Activated CD8-positive, alpha-beta T cell treated with anti-CD3 and anti-CD28 coated beads for 36 hours (primary cell): ENCODE measurements at regions not wholly inside any gene's neighbourhood (a gene's known extent, or its start where the extent isn't known, plus 50 kb on each side); places are given as distances from the start of the nearest gene placed in this dataset.

ENCODE experiments used
- ATAC-seq: fragments of 200-7000 bp; cut with Tn5 transposase; one replicate; pipeline ENCODE4 v1.10.0; 2021; ENCODE audit warnings: mild to moderate bottlenecking, moderate library complexity
- CTCF ChIA-PET: fragments of 350-600 bp; sonication (Branson Sonifier 250); formaldehyde crosslinking; loops from one replicate; lab custom pipeline; 2021; ENCODE audit warnings: antibody characterized with exemption; lab: Charles Lee
- POLR2A ChIA-PET: fragments of 350-600 bp; sonication (Branson Sonifier 250); formaldehyde crosslinking; loops from one replicate; lab custom pipeline; 2021; ENCODE audit warnings: antibody characterized with exemption; lab: Charles Lee
- DNase-seq: peaks from one replicate; pipeline ENCODE4 v3.0.0-alpha.2; 2020
- H3K27ac Mint-ChIP-seq: one replicate; pipeline ENCODE4 v1.8.0; 2021; ENCODE audit warnings: mild to moderate bottlenecking, mixed read lengths
- H3K27me3 Mint-ChIP-seq: one replicate; pipeline ENCODE4 v1.8.0; 2021; ENCODE audit warnings: mixed read lengths
- H3K36me3 Mint-ChIP-seq: one replicate; pipeline ENCODE4 v1.8.0; 2021; ENCODE audit warnings: low read depth, mixed read lengths
- H3K4me1 Mint-ChIP-seq: one replicate; pipeline ENCODE4 v1.8.0; 2021; ENCODE audit warnings: low read depth, mixed read lengths
- H3K4me3 Mint-ChIP-seq: one replicate; pipeline ENCODE4 v1.8.0; 2021; ENCODE audit warnings: mild to moderate bottlenecking, moderate library complexity, mixed read lengths
- H3K9me3 Mint-ChIP-seq: one replicate; pipeline ENCODE4 v1.8.0; 2021; ENCODE audit warnings: mixed read lengths
- intact Hi-C: fragments of 100-400 bp; cut with micrococcal nuclease; formaldehyde crosslinking; loops from one replicate; pipeline ENCODE4 v1.10.0; 2022
- TF ChIP-seq, protein P1 (sequence below): fragments of 200-600 bp; IDR thresholded peaks from one replicate; pipeline ENCODE4 v1.8.0; 2022; ENCODE audit warnings: antibody characterized with exemption, mild to moderate bottlenecking

DNA sequence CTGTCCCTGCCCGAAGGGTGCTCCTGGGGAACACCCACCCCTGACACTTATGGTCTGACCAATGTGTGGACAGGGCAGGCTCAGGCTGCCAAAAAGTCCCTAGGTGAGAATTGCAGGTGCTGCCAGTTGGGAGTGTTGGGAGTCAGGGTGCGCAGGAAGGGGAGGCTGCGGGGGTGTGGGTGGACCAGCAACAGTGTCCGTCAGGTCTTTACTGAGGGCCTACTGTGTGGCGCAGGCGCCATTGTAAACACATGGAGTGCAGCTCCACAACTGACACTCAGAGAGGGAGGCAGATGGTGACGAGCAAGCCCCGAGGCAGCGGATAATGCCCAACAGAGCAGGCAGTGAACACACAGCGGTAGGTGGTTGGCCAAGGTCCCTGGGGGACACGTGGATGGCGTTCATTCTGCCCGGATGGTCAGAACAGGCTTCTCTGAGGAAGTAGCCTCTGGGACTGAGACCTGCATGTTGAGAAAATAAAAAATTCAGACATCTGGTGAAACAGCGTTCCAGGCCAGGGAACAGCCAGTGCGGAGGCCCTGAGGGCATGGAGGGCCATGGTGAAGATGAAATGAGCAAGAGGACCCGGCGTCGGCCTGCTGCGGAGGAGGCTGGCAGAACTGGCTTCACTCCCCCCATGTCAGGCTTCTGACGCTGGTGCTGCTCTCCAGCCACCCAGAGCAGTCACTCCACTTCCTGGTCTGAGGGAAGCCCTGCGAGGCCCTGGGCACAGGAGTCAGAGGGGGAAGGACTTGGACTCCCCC, 136.2 kb upstream of the ZBTB40 start:
- Mint-ChIP-seq H3K4me1 (no peaks in the 10 kb centered on the region), H3K27me3 (peaks cover 23% of the 10 kb centered on the region), H3K36me3 (no peaks in the 10 kb centered on the region), H3K27ac (no peak overlapping the region), H3K9me3 (no peaks in the 10 kb centered on the region), H3K4me3 (no peak overlapping the region)
- intact Hi-C loops: no loop called here
- ATAC-seq (no peak), DNase-seq (no peak)
- CTCF ChIA-PET: no interaction called here
- POLR2A ChIA-PET: no interaction called here
- TF ChIP-seq, protein P1, sequence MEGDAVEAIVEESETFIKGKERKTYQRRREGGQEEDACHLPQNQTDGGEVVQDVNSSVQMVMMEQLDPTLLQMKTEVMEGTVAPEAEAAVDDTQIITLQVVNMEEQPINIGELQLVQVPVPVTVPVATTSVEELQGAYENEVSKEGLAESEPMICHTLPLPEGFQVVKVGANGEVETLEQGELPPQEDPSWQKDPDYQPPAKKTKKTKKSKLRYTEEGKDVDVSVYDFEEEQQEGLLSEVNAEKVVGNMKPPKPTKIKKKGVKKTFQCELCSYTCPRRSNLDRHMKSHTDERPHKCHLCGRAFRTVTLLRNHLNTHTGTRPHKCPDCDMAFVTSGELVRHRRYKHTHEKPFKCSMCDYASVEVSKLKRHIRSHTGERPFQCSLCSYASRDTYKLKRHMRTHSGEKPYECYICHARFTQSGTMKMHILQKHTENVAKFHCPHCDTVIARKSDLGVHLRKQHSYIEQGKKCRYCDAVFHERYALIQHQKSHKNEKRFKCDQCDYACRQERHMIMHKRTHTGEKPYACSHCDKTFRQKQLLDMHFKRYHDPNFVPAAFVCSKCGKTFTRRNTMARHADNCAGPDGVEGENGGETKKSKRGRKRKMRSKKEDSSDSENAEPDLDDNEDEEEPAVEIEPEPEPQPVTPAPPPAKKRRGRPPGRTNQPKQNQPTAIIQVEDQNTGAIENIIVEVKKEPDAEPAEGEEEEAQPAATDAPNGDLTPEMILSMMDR: no peak

DNA sequence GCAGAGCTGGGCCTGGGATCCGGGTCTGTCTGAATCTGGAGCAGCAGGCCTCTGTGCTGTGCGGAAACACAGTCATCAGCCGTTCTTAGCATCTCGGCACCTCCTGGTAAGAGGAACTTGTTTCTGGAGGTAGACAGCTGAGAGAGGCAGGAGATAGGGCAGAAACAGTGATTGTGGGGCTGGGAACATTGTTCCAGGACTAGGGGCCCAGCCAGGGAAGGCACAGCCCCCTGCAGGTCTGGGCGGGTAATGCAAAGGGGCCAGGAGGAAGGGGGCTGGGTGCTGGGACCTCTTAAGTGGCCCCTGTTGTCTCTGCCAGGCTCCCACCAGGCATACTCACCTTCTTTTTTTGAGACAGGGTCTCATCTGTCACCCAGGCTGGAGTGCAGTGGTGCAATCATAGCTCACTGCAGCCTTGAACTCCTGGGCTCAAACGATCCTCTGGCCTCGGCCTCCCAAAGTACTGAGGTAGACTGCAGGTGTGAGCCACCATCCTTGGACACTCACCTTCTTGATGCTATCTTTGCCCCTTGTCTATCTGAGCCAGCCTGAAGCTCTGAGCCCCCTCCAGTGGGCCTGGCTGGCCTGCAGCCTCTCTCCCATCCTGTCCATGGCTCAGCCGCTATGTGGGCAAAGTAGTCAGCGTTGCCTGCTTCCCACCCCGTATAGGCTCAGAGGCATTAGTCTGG, 134.3 kb upstream of the ZBTB40 start:
- no peaks in the 10 kb centered on the region for H3K9me3 Mint-ChIP-seq
- H3K27ac Mint-ChIP-seq: no peak overlapping the region
- ATAC-seq (peak; percentile 70), DNase-seq (peak; percentile 34)
- no peaks in the 10 kb centered on the region for H3K36me3 Mint-ChIP-seq
- intact Hi-C loops: no loop called here
- ChIA-PET POLR2A (interaction anchor here (0.6 kb wide), 1 partner anchor 1191 kb away, joined by 3 read pairs; no protein-coding TSS in a partner anchor), CTCF (interaction anchor here (0.8 to 1.4 kb wide), 3 partner anchors 14 to 77 kb away, joined by 3 read pairs; no protein-coding TSS in a partner anchor)
- H3K27me3 Mint-ChIP-seq: peaks cover 16% of the 10 kb centered on the region
- no peaks in the 10 kb centered on the region for H3K4me1 Mint-ChIP-seq
- H3K4me3 Mint-ChIP-seq: no peak overlapping the region
- TF ChIP-seq, protein P1: peak; percentile 38

GRCh38 chr1:22317920-22318243, 133.8 kb upstream of the ZBTB40 start:
- intact Hi-C loops: no loop called here
- DNase-seq: no peak
- no peak overlapping the region for H3K4me3 Mint-ChIP-seq
- ChIA-PET CTCF (interaction anchor here (1.4 kb wide), 1 partner anchor 77 kb away, joined by 3 read pairs; no protein-coding TSS in a partner anchor), POLR2A (no interaction called here)
- no peaks in the 10 kb centered on the region for H3K4me1 Mint-ChIP-seq
- no peaks in the 10 kb centered on the region for H3K36me3 Mint-ChIP-seq
- no peaks in the 10 kb centered on the region for H3K9me3 Mint-ChIP-seq
- no peak overlapping the region for H3K27ac Mint-ChIP-seq
- TF ChIP-seq, protein P1: no peak
- no peak for ATAC-seq
- H3K27me3 Mint-ChIP-seq: peaks cover 16% of the 10 kb centered on the region

DNA sequence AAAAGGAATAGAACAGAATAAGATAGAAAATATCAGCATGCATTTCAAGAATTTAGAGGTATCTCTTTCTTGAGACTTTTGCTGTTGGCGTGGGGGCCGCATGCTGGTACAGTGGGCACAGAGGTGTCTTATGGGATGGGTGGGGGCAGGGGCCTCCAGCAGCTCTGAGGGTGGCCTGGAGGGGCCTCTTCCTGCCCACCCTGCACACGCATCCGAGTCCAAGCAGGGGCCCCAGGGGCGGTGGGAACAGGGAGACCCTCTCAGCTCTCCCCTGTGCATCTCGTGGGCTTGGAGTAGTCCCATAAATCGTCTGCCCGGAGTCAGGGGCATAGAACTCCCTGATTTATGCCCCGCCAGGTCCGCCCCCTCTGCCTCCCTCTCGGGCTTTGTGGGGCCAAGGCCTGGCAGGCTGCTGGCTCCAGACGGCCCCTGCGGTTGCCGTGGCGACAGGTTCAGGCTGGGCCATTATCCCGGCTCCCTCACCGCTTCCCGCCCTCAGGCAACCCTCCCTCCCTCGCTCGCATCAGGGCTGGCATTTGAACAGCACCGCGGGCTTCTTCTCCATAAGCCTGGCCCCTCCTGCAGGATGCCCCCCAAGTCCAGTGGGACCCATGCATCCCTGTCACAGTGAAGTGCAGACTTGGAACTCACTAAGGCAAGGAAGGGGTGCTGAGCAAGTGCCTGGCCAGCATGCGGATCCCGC, 133.2 kb upstream of the ZBTB40 start:
- TF ChIP-seq, protein P1: no peak
- no peak overlapping the region for H3K27ac Mint-ChIP-seq
- no peak overlapping the region for H3K4me3 Mint-ChIP-seq
- H3K36me3 Mint-ChIP-seq: no peaks in the 10 kb centered on the region
- peaks cover 16% of the 10 kb centered on the region for H3K27me3 Mint-ChIP-seq
- DNase-seq: no peak
- intact Hi-C loops: no loop called here
- POLR2A ChIA-PET: no interaction called here
- CTCF ChIA-PET: interaction anchor here (1.4 kb wide), 1 partner anchor 78 kb away, joined by 3 read pairs; no protein-coding TSS in a partner anchor
- ATAC-seq: no peak
- no peaks in the 10 kb centered on the region for H3K9me3 Mint-ChIP-seq
- no peaks in the 10 kb centered on the region for H3K4me1 Mint-ChIP-seq
